ENCODE measurements at regions not wholly inside any gene's neighbourhood (a gene's known extent, or its start where the extent isn't known, plus 50 kb on each side); places are given as distances from the start of the nearest gene placed in this dataset.

GRCh38 chr10:8398771-8399170 lies 344.3 kb downstream of the GATA3 start:
- no peaks in the 10 kb centered on the region for H3K27me3 ChIP-seq (replicated peaks in 1 of 2; ENCODE audit: control insufficient read depth in 2 of 2, insufficient read depth in 2 of 2, low read length in 1 of 2)
- ChIA-PET RAD21 (ENCODE audit: unreplicated experiment) (no interaction called here), POLR2A (no interaction called here), CTCF (no interaction called here), SMC1A (ENCODE audit: uncharacterized antibody, unreplicated experiment) (interaction anchor here (0.5 kb wide), 1 partner anchor 875 kb away, joined by 3 read pairs; no protein-coding TSS in a partner anchor)
- H2AFZ ChIP-seq (ENCODE audit: control insufficient read depth, low read depth, low read length): no peak overlapping the region
- no peak for DNase-seq (ENCODE audit: low read depth, low spot score)
- no peak for FAIRE-seq
- H3K4me3 ChIP-seq: no peak overlapping the region
- WGBS (ENCODE audit: insufficient coverage, insufficient replicate concordance, low lambda C conversion rate, missing lambda C conversion rate): 0% methylated on average over 1 of the region's 1 CpG
- intact Hi-C loops (cut with micrococcal nuclease; ENCODE audit: unreplicated experiment) (no loop called here), in situ Hi-C loops (cut with MboI) (no loop called here)
- no peaks in the 10 kb centered on the region for H3K36me3 ChIP-seq (ENCODE audit: control insufficient read depth in 2 of 2, insufficient read depth in 2 of 2, low read length in 1 of 2)
- H3K27ac ChIP-seq (ENCODE audit: control insufficient read depth, insufficient read depth): no peak overlapping the region
- H4K20me1 ChIP-seq (ENCODE audit: control insufficient read depth, insufficient read depth): no peaks in the 10 kb centered on the region
- no peak overlapping the region for H3K9ac ChIP-seq (ENCODE audit: control insufficient read depth, insufficient read depth, low read length)
- ATAC-seq: no peak
- H3K9me3 ChIP-seq (replicated peaks; ENCODE audit: control insufficient read depth, insufficient read depth, low read length): no peaks in the 10 kb centered on the region
- no peaks in the 10 kb centered on the region for H3K4me1 ChIP-seq (ENCODE audit: control insufficient read depth, insufficient read depth, low read length)
- no peaks in the 10 kb centered on the region for H3K79me2 ChIP-seq (ENCODE audit: control insufficient read depth, insufficient read depth, low read length)
- BruUV-seq (replicated peaks): no TSS peak
- TF ChIP-seq PBX3 (IDR thresholded peaks at IDR 0.05; ENCODE audit: insufficient replicate concordance, low read depth, low read length) (no peak), NR2C2 (IDR thresholded peaks at IDR 0.05; ENCODE audit: borderline replicate concordance, control insufficient read depth, insufficient read length, low read depth) (no peak), NKRF (conservative IDR thresholded peaks at IDR 0.05) (no peak), SMAD5 (IDR thresholded peaks at IDR 0.05; ENCODE audit: low read depth) (no peak), SMC3 (IDR thresholded peaks at IDR 0.05; ENCODE audit: borderline replicate concordance, low read length) (no peak), MTA3 (IDR thresholded peaks at IDR 0.05; ENCODE audit: borderline replicate concordance, low read length) (no peak), RAD21 (IDR thresholded peaks at IDR 0.05; ENCODE audit: insufficient read depth, low read depth, low read length) (no peak), JUNB (IDR thresholded peaks at IDR 0.05) (no peak), STAT1 (conservative IDR thresholded peaks at IDR 0.05) (no peak), ZNF687 (IDR thresholded peaks at IDR 0.05) (no peak), ZNF274 (IDR thresholded peaks at IDR 0.05; ENCODE audit: insufficient read depth, insufficient read length) (no peak), ZNF592 (IDR thresholded peaks at IDR 0.05) (no peak)
- no peak overlapping the region for H3K4me2 ChIP-seq (ENCODE audit: control insufficient read depth, insufficient read depth)
